GM19035 (cell line): ENCODE measurements at regions not wholly inside any gene's neighbourhood (a gene's known extent, or its start where the extent isn't known, plus 50 kb on each side); places are given as distances from the start of the nearest gene placed in this dataset.

ENCODE experiments used
- ATAC-seq: cut with Tn5 transposase; IDR thresholded peaks from one replicate; pipeline ENCODE4 v1.9.1; 2021; ENCODE audit not compliant: unreplicated experiment

- ATAC-seq, result no peak
Observed at GRCh38 chr4:13059019-13059418, 425.1 kb downstream of the RAB28 start.

- no peak for ATAC-seq
Observed at GRCh38 chr4:13056630-13057189, 427.4 kb downstream of the RAB28 start.

GRCh38 chr4:13054420-13054970 is 429.6 kb downstream of the RAB28 start:
- no peak for ATAC-seq

GRCh38 chr4:13047591-13047990 is 436.5 kb downstream of the RAB28 start:
- ATAC-seq, result no peak

- no peak for ATAC-seq
Observed at GRCh38 chr4:13036841-13037240, 447.3 kb downstream of the RAB28 start.

- ATAC-seq, result no peak
Observed at GRCh38 chr4:13032936-13033335, 451.2 kb downstream of the RAB28 start.

GRCh38 chr4:13024147-13025105 is 459.7 kb downstream of the RAB28 start:
- ATAC-seq, result no peak

GRCh38 chr4:13007802-13008470 is 476.2 kb downstream of the RAB28 start:
- ATAC-seq, result no peak

- no peak for ATAC-seq
Observed at GRCh38 chr4:12993923-12994322, 490.2 kb downstream of the RAB28 start.

GRCh38 chr4:12987284-12987683 is 496.9 kb downstream of the RAB28 start:
- no peak for ATAC-seq

GRCh38 chr4:12979797-12980196 is 504.3 kb downstream of the RAB28 start:
- ATAC-seq, result no peak

- ATAC-seq, result no peak
Observed at GRCh38 chr4:12978310-12978709, 505.8 kb downstream of the RAB28 start.

- no peak for ATAC-seq
Observed at GRCh38 chr4:12975511-12975910, 508.6 kb downstream of the RAB28 start.

GRCh38 chr4:12973522-12973921 is 510.6 kb downstream of the RAB28 start:
- ATAC-seq, result no peak

- no peak for ATAC-seq
Observed at GRCh38 chr4:12968345-12968744, 515.8 kb downstream of the RAB28 start.

GRCh38 chr4:12966726-12967125 is 517.4 kb downstream of the RAB28 start:
- no peak for ATAC-seq

GRCh38 chr4:12965334-12965733 is 518.8 kb downstream of the RAB28 start:
- ATAC-seq, result no peak

GRCh38 chr4:12963912-12964311 is 520.2 kb downstream of the RAB28 start:
- no peak for ATAC-seq

GRCh38 chr4:12963291-12963690 is 520.8 kb downstream of the RAB28 start:
- ATAC-seq, result no peak

- ATAC-seq, result no peak
Observed at GRCh38 chr4:12961713-12962112, 522.4 kb downstream of the RAB28 start.

- ATAC-seq, result no peak
Observed at GRCh38 chr4:12958436-12958835, 525.7 kb downstream of the RAB28 start.

GRCh38 chr4:12957108-12957507 is 527.0 kb downstream of the RAB28 start:
- no peak for ATAC-seq
